Sigmoid colon (tissue), 4 donors: ENCODE measurements at regions not wholly inside any gene's neighbourhood (a gene's known extent, or its start where the extent isn't known, plus 50 kb on each side); places are given as distances from the start of the nearest gene placed in this dataset.

Experiments
- CTCF ChIP-seq, 4 experiments: fragments of 450-650 bp in 3 of 4; fragments of 200-600 bp in 1 of 4; IDR thresholded peaks; one replicate each; pipeline ENCODE4 v1.5.1; 2016 to 2019; ENCODE audit warnings: antibody characterized with exemption in 4 of 4, mild to moderate bottlenecking in 3 of 4, moderate library complexity in 2 of 4
- POLR2AphosphoS5 ChIP-seq, 4 donors: sonication (generic); formaldehyde crosslinking; IDR thresholded peaks; one replicate each; pipeline ENCODE4 v1.6.1; 2017; ENCODE audit warnings: antibody characterized with exemption in 4 of 4

- no peak for TF ChIP-seq CTCF (IDR thresholded peaks at IDR 0.05)
- no peak for TF ChIP-seq POLR2AphosphoS5 (IDR thresholded peaks at IDR 0.05)
These were observed 482.7 kb downstream of the SLITRK6 start for GRCh38 chr13:85316506-85317025.
